HG03039 (cell line): ENCODE measurements at regions not wholly inside any gene's neighbourhood (a gene's known extent, or its start where the extent isn't known, plus 50 kb on each side); places are given as distances from the start of the nearest gene placed in this dataset.

Experiments
- ATAC-seq: cut with Tn5 transposase; IDR thresholded peaks from one replicate; pipeline ENCODE4 v1.9.1; 2021; ENCODE audit warnings: mild to moderate bottlenecking, moderate library complexity; ENCODE audit not compliant: unreplicated experiment

DNA sequence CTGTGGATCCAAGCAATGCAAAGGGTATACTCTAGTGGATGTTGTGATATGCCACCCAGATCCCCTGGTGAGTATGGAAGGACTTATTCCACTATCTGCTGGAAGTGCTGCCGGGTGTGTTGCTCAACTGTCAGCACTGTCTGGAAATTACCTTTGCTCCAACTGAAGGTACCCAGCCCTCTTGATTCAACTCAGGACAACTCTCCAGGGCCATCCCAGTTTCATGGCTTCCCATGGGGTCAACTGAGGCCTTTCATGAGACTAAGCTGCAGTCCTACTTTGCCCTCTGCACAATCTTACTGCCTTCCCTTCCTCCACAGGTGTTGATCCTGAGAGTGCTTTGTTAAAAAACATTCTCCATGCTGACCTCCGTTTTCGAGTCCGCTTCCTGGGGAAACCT, 99.8 kb downstream of the SPRY1 start:
- no peak for ATAC-seq

DNA sequence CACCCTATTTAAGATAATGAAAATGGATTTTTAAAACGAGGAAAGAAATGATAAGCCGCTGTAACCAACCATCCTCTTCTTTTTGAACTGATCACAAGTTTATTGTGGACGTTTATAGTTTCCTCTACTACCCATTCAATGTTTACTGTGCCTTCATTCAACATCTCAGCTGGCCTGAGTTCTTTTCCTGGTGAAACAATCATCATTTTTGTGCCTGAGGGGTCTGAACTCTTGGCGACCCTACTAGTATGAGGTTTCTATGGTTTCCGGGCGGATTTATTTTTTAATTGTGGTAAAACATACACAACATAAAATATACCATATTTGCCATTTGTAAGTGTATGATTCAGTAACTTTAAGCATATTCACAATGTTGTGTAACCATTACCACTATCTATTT, 100.7 kb downstream of the SPRY1 start:
- ATAC-seq = no peak

- no peak for ATAC-seq
Observed at GRCh38 chr4:123501733-123502132, 105.1 kb downstream of the SPRY1 start.

DNA sequence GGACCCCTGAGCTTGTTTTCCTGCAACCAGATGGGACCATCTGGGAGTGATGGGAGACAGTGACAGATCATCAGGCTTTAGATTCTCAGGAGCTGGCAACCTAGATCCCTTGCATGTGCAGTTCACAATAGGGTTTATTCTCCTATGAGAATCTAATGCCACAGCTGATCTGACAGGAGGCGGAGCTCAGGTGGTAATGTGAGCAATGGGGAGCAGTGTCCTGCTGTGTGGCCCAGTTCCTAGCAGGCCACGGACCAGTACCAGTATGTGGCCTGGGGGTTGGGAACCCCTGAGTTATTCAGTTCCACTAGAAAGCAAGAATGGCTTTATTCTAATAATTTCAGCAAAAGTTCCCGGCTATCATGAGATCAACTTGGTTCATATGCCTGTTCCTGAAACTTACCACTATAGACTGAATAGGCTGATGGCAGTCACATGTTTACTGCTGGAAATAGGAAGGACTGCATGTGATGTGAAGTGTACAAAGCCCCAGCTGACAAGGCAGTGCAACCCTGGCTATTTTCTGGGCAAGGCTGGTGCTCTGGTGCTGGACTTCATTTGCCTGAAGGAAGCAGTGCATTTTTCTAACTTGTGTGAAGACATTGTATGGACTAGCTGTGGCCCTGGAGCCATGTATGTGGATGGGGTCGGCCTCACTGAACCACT, 107.2 kb downstream of the SPRY1 start:
- ATAC-seq = no peak

DNA sequence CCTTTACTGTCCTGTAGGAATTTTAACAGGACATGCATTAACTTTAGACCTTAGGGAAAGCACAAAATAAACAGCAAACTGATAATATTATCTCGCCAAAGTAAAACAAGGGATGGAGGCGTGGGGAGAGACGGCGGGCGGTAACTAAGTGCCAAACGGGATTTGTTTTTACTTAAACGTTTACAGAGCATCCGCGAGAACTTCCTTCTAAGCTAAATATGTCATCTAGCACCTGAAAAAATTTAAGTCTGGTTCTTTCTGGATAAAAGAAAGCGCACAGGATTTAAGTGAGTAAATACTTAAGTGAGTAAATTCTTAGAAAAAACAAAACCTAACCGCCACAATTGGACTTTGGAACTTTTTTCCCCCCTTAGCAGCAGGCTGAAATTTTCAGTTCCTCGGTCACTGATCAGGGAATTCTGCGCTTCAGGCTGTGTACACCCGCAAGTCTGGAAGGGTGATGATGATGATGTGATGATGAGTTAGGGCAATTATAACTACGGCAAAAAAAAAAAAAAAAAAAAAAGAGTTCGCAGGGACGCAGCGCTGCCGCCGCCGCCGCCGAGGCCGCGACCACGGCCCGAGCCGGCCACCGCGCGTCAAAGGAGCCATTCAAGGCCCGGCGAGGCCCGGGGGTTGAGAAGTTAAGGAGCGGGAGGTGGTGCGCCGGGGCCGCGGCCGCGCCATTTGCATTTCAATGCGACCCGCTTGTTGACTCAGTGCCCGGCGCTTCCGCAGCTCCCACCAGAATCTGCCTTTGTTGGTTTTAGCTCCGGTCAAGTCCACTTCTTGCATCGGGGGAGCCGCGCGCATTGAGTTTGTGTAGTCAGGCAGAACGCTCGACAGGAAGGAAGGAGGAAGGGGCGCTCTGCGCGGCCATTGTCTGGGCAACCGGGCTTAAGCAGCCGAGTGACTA, 108.8 kb downstream of the SPRY1 start:
- ATAC-seq = no peak

DNA sequence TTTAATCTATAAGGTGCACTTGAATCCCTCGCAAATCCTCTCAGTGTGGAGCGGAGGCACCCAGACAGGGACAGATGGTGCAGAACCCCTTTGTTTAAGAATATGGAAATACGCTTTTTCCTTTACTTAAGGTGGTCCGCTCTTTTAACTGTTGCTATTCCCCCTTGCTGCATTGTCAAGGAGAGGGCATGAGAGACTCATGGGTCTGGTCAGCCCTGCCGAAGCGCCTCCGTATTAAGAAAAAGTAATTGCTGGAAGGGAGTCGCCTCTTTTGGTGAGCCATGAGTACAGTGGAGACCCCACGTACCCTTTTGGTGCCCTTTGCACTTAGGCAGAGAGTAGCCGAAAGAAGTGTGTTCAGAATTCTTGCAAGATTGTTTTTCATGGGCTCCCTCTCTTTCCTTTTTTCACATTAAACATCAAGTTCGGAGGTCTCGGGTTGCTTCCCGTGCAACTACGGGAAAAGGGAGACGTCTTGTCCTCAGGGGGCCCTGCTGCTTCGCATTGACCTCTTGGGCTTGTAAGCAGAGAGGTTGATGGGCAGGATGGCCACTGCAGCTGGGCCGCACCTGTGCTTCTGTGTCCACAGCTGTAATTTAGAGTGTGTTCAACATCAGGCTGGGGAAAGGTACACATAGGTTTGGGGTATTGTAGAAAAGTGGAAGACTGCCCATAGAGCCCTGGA, 109.6 kb downstream of the SPRY1 start:
- ATAC-seq = no peak

DNA sequence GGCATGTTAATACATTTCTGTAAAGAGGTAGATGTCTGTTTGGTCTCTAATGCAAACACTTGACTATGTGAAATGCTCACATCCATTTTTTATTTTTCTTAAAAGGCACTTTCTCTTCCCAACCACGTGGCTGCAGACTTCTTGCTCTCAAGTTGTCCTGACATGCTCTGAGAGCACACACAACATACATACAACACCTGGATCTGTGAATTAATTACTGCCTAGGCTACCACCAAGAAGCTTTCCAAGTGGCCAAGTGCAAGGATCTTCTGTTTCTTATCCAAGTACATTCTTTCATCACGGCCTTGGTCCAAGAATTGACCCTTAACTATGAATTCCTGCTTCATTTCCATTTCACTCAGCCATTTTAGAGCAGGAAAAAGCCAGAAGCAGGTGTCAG, 110.8 kb downstream of the SPRY1 start:
- ATAC-seq = no peak

- no peak for ATAC-seq
Observed at GRCh38 chr4:123510221-123510620, 113.6 kb downstream of the SPRY1 start.

GRCh38 chr4:123510659-123511058, 114.1 kb downstream of the SPRY1 start:
- ATAC-seq = no peak

DNA sequence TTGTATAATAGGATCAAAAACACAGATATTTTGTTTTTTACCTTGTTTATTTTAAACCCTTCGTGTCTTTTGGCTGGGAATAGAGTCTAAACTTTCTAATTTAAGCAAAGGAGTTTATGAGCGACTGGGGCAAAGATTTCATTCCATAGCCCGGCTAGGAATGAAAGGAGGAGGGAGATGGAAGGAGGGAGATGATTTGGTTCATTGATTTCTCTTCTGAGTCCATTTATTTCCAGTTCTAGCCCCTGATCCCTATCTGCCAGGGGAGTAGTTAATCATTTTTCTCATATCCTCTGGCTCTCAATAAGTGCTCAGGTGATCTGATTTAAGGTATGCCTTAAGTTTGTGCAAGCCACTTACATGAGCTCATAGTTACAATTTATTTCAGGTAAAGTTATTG, 120.0 kb downstream of the SPRY1 start:
- ATAC-seq = no peak

- ATAC-seq = no peak
Observed at GRCh38 chr4:123517176-123517575, 120.6 kb downstream of the SPRY1 start.

- no peak for ATAC-seq
Observed at GRCh38 chr4:123517971-123518370, 121.4 kb downstream of the SPRY1 start.

- ATAC-seq = no peak
Observed at GRCh38 chr4:123520325-123520724, 123.7 kb downstream of the SPRY1 start.

GRCh38 chr4:123522081-123522480, 125.5 kb downstream of the SPRY1 start:
- ATAC-seq = no peak

DNA sequence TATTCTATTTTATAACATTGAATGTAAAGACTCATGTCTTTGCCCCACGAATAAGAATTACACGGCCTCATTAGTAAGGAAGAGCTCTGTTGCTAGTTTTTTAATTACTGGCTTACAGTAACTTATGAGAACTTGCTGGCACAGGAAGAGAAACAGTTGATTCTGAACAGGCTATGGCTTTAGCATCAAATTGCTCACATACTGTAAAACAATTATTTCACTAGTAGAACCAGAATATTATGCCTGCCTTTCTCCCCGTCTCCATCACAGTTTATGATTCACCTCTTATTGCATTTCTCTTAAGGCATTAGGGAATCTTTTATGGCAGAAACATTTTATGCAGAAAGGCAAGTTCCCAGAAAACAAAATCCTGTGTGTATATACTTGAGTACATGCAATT, 126.1 kb downstream of the SPRY1 start:
- no peak for ATAC-seq

- ATAC-seq = no peak
Observed at GRCh38 chr4:123524958-123525628, 128.5 kb downstream of the SPRY1 start.

GRCh38 chr4:123526511-123526910, 129.9 kb downstream of the SPRY1 start:
- ATAC-seq = no peak

GRCh38 chr4:123528501-123529277, 132.1 kb downstream of the SPRY1 start:
- no peak for ATAC-seq

- no peak for ATAC-seq
Observed at GRCh38 chr4:123529278-123529568, 132.6 kb downstream of the SPRY1 start.

GRCh38 chr4:123530357-123530756, 133.8 kb downstream of the SPRY1 start:
- no peak for ATAC-seq
